Ovary (tissue), 3 donors: ENCODE measurements at regions not wholly inside any gene's neighbourhood (a gene's known extent, or its start where the extent isn't known, plus 50 kb on each side); places are given as distances from the start of the nearest gene placed in this dataset.
"Not testable (repeated sequence)": the region's sequence is repeated elsewhere in the genome, so short reads cannot be mapped to it uniquely, and the experiment has no call there.

Experiments
- EP300 ChIP-seq: sonication (generic); formaldehyde crosslinking; IDR thresholded peaks from one replicate; pipeline ENCODE4 v1.6.1; 2017; ENCODE audit warnings: antibody characterized with exemption
- POLR2A ChIP-seq: fragments of 450-650 bp; IDR thresholded peaks from one replicate; pipeline ENCODE4 v1.6.1; 2017; ENCODE audit warnings: antibody characterized with exemption, mild to moderate bottlenecking, moderate library complexity
- TF ChIP-seq, protein P1 (sequence below), 3 donors: fragments of 450-650 bp in 2 of 3; fragments of 200-600 bp in 1 of 3; IDR thresholded peaks; one replicate each; pipeline versions ENCODE4 v1.5.1 to v1.8.0; 2016 to 2022; ENCODE audit warnings: antibody characterized with exemption in 3 of 3, mild to moderate bottlenecking in 1 of 3
- donor health status: DM: no; HTN: no; CAD: no.

DNA sequence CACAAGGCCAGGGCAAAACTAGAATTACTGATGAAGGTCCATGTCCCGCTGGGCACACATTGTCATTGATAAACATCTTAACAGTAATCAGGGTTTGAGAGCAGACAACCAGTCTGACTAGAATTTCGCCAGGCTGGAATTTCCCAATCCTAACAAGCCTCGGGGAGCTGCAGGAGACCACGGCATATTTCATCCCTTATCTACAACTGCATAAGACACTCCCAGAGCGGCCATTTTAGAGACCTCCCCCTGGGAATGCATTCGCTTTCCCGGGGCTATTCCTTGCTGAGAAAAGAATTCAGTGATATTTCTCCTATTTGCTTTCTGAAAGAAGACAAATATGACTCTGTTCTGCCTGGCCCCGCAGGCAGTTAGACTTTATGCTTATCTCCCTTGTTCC, 611.3 kb upstream of the FAM98A start:
- TF ChIP-seq, protein P1, sequence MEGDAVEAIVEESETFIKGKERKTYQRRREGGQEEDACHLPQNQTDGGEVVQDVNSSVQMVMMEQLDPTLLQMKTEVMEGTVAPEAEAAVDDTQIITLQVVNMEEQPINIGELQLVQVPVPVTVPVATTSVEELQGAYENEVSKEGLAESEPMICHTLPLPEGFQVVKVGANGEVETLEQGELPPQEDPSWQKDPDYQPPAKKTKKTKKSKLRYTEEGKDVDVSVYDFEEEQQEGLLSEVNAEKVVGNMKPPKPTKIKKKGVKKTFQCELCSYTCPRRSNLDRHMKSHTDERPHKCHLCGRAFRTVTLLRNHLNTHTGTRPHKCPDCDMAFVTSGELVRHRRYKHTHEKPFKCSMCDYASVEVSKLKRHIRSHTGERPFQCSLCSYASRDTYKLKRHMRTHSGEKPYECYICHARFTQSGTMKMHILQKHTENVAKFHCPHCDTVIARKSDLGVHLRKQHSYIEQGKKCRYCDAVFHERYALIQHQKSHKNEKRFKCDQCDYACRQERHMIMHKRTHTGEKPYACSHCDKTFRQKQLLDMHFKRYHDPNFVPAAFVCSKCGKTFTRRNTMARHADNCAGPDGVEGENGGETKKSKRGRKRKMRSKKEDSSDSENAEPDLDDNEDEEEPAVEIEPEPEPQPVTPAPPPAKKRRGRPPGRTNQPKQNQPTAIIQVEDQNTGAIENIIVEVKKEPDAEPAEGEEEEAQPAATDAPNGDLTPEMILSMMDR (IDR thresholded peaks at IDR 0.05), result not testable (repeated sequence)
- not testable (repeated sequence) for TF ChIP-seq POLR2A, EP300
